ENCODE measurements at regions not wholly inside any gene's neighbourhood (a gene's known extent, or its start where the extent isn't known, plus 50 kb on each side); places are given as distances from the start of the nearest gene placed in this dataset.

DNA sequence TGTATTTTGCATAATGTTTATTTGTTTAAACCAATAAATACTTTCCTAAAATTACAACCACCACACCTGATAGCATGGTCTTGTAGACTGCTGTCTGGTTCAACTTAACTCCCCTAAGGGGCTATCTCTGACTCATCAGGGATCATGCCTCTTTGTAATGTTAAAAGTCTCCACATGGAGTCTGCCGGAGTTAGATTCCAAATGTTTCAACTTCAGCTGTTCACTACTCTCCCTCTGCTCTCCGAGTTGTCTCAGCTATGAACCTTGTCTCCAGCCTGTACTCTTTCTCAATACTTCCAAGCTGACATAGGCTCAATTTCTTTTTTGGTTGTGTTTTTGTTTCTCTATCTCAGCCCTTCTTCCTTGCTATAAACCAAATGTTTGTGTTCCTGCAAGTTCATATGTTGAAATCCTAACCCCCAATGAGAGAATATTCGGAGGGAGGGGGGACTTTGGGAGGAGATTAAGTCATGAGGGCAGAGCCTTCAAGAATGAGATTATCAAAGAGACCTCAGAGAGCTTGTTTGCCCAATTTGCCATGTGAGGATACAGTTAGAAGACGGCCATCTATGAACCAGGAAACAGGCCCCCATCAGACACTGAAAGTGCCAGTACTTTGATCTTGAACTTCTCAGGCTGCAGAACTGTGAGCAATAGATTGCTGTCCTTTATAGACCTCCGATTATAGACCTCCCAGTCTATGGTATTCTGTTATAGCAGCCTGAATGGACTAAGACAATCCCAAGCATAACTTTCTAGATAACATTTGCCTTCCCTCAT, 858.2 kb downstream of the VRK1 start:
- TF ChIP-seq, protein P1, sequence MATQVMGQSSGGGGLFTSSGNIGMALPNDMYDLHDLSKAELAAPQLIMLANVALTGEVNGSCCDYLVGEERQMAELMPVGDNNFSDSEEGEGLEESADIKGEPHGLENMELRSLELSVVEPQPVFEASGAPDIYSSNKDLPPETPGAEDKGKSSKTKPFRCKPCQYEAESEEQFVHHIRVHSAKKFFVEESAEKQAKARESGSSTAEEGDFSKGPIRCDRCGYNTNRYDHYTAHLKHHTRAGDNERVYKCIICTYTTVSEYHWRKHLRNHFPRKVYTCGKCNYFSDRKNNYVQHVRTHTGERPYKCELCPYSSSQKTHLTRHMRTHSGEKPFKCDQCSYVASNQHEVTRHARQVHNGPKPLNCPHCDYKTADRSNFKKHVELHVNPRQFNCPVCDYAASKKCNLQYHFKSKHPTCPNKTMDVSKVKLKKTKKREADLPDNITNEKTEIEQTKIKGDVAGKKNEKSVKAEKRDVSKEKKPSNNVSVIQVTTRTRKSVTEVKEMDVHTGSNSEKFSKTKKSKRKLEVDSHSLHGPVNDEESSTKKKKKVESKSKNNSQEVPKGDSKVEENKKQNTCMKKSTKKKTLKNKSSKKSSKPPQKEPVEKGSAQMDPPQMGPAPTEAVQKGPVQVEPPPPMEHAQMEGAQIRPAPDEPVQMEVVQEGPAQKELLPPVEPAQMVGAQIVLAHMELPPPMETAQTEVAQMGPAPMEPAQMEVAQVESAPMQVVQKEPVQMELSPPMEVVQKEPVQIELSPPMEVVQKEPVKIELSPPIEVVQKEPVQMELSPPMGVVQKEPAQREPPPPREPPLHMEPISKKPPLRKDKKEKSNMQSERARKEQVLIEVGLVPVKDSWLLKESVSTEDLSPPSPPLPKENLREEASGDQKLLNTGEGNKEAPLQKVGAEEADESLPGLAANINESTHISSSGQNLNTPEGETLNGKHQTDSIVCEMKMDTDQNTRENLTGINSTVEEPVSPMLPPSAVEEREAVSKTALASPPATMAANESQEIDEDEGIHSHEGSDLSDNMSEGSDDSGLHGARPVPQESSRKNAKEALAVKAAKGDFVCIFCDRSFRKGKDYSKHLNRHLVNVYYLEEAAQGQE (IDR thresholded peaks at IDR 0.05; ENCODE audit: borderline replicate concordance), result no peak
- TF ChIP-seq MXI1 (conservative IDR thresholded peaks at IDR 0.05; ENCODE audit: poor library complexity, severe bottlenecking), result no peak
- no peak for TF ChIP-seq EZH2 (IDR thresholded peaks at IDR 0.05; ENCODE audit: borderline replicate concordance, insufficient read depth, low read length, poor library complexity, severe bottlenecking)
- TF ChIP-seq, protein P2, sequence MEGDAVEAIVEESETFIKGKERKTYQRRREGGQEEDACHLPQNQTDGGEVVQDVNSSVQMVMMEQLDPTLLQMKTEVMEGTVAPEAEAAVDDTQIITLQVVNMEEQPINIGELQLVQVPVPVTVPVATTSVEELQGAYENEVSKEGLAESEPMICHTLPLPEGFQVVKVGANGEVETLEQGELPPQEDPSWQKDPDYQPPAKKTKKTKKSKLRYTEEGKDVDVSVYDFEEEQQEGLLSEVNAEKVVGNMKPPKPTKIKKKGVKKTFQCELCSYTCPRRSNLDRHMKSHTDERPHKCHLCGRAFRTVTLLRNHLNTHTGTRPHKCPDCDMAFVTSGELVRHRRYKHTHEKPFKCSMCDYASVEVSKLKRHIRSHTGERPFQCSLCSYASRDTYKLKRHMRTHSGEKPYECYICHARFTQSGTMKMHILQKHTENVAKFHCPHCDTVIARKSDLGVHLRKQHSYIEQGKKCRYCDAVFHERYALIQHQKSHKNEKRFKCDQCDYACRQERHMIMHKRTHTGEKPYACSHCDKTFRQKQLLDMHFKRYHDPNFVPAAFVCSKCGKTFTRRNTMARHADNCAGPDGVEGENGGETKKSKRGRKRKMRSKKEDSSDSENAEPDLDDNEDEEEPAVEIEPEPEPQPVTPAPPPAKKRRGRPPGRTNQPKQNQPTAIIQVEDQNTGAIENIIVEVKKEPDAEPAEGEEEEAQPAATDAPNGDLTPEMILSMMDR (IDR thresholded peaks at IDR 0.05; ENCODE audit: poor library complexity, severe bottlenecking), result no peak
- no peak for TF ChIP-seq POLR2AphosphoS5 (IDR thresholded peaks at IDR 0.05)
- no peak for TF ChIP-seq RAD21 (conservative IDR thresholded peaks at IDR 0.05)
- no peak for TF ChIP-seq EP300 (conservative IDR thresholded peaks at IDR 0.05; ENCODE audit: poor library complexity, severe bottlenecking)
- no peak for TF ChIP-seq TAF1 (IDR thresholded peaks at IDR 0.05; ENCODE audit: low read depth)
- TF ChIP-seq SMC3 (conservative IDR thresholded peaks at IDR 0.05; ENCODE audit: poor library complexity), result no peak
- Histone ChIP-seq H3K79me2 (replicated peaks; ENCODE audit: insufficient read depth, low read length) (no peaks in the 10 kb centered on the region), H3K9me3 (ENCODE audit: low read length) (no peaks in the 10 kb centered on the region), H3K9ac (ENCODE audit: low read length) (no peak overlapping the region), H3F3A (ENCODE audit: insufficient read depth, low read length, poor library complexity, severe bottlenecking) (no peaks in the 10 kb centered on the region), H2AFZ (ENCODE audit: low read depth, low read length) (no peak overlapping the region), H4K20me1 (ENCODE audit: insufficient read depth) (no peaks in the 10 kb centered on the region), H3K9me2 (ENCODE audit: insufficient read depth, low read length) (no peaks in the 10 kb centered on the region), H3K27me3 (ENCODE audit: insufficient read depth, low read depth, low read length) (no peaks in the 10 kb centered on the region), H3K36me3 (ENCODE audit: insufficient read depth, low read length) (no peaks in the 10 kb centered on the region), H3K4me2 (ENCODE audit: low read length) (no peak overlapping the region), H3K4me3 (ENCODE audit: low read length) (no peak overlapping the region), H3K27ac (ENCODE audit: low read length) (no peak overlapping the region)

DNA sequence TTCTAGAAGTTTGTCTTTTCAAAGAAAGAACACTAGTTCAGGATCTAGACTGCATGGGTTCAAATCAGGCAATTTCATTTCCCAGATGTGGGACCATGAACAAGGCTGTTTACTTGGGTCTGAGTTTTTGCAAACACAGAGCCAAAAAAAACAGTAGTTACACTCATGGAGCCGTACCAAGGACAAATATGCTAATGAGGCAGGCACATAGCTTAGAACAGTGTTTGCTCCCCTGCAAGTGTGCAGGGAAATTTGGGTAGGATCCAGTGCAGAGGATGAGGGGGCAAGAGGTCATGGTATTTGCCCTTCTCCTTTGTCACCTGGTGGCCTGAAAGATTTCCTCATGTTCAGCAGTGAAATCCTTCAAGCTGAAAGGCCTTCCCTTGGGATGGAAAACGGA, 860.4 kb downstream of the VRK1 start:
- Histone ChIP-seq H2AFZ (ENCODE audit: low read depth, low read length) (no peak overlapping the region), H3F3A (ENCODE audit: insufficient read depth, low read length, poor library complexity, severe bottlenecking) (no peaks in the 10 kb centered on the region), H3K27me3 (ENCODE audit: insufficient read depth, low read depth, low read length) (no peaks in the 10 kb centered on the region), H4K20me1 (ENCODE audit: insufficient read depth) (no peaks in the 10 kb centered on the region), H3K9me2 (ENCODE audit: insufficient read depth, low read length) (no peaks in the 10 kb centered on the region), H3K9me3 (ENCODE audit: low read length) (no peaks in the 10 kb centered on the region), H3K4me3 (ENCODE audit: low read length) (no peak overlapping the region), H3K79me2 (replicated peaks; ENCODE audit: insufficient read depth, low read length) (no peaks in the 10 kb centered on the region), H3K27ac (ENCODE audit: low read length) (no peak overlapping the region), H3K9ac (ENCODE audit: low read length) (no peak overlapping the region), H3K36me3 (ENCODE audit: insufficient read depth, low read length) (no peaks in the 10 kb centered on the region), H3K4me2 (ENCODE audit: low read length) (no peak overlapping the region)
- TF ChIP-seq EZH2 (IDR thresholded peaks at IDR 0.05; ENCODE audit: borderline replicate concordance, insufficient read depth, low read length, poor library complexity, severe bottlenecking) (no peak), SMC3 (conservative IDR thresholded peaks at IDR 0.05; ENCODE audit: poor library complexity) (no peak), MXI1 (conservative IDR thresholded peaks at IDR 0.05; ENCODE audit: poor library complexity, severe bottlenecking) (no peak), RAD21 (conservative IDR thresholded peaks at IDR 0.05) (no peak), TAF1 (IDR thresholded peaks at IDR 0.05; ENCODE audit: low read depth) (no peak), POLR2AphosphoS5 (IDR thresholded peaks at IDR 0.05) (no peak), EP300 (conservative IDR thresholded peaks at IDR 0.05; ENCODE audit: poor library complexity, severe bottlenecking) (no peak)
- TF ChIP-seq, protein P2 (IDR thresholded peaks at IDR 0.05; ENCODE audit: poor library complexity, severe bottlenecking), result no peak
- TF ChIP-seq, protein P1 (IDR thresholded peaks at IDR 0.05; ENCODE audit: borderline replicate concordance), result no peak

Data from neural cell (in vitro differentiated cells).